ENCODE measurements at regions not wholly inside any gene's neighbourhood (a gene's known extent, or its start where the extent isn't known, plus 50 kb on each side); places are given as distances from the start of the nearest gene placed in this dataset.

GRCh38 chr3:94529816-94530215 is 467.0 kb downstream of the NSUN3 start:
- no peak overlapping the region for H3K4me3 ChIP-seq (ENCODE audit: low read depth, low read length)
- TF ChIP-seq CTCF (IDR thresholded peaks at IDR 0.05; ENCODE audit: low read depth, low read length, missing control alignments) = no peak
- no peak for DNase-seq (ENCODE audit: low read depth)

- DNase-seq (ENCODE audit: low read depth) = no peak
- no peak for TF ChIP-seq CTCF (IDR thresholded peaks at IDR 0.05; ENCODE audit: low read depth, low read length, missing control alignments)
- H3K4me3 ChIP-seq (ENCODE audit: low read depth, low read length) = no peak overlapping the region
Measured at GRCh38 chr3:94532951-94533350, 470.1 kb downstream of the NSUN3 start.

- no peak overlapping the region for H3K4me3 ChIP-seq (ENCODE audit: low read depth, low read length)
- TF ChIP-seq CTCF (IDR thresholded peaks at IDR 0.05; ENCODE audit: low read depth, low read length, missing control alignments) = no peak
- no peak for DNase-seq (ENCODE audit: low read depth)
Measured at GRCh38 chr3:94539937-94540336, 477.1 kb downstream of the NSUN3 start.

GRCh38 chr3:94543161-94543560 is 480.3 kb downstream of the NSUN3 start:
- H3K4me3 ChIP-seq (ENCODE audit: low read depth, low read length) = no peak overlapping the region
- TF ChIP-seq CTCF (IDR thresholded peaks at IDR 0.05; ENCODE audit: low read depth, low read length, missing control alignments) = no peak
- no peak for DNase-seq (ENCODE audit: low read depth)

- DNase-seq (ENCODE audit: low read depth) = no peak
- H3K4me3 ChIP-seq (ENCODE audit: low read depth, low read length) = no peak overlapping the region
- TF ChIP-seq CTCF (IDR thresholded peaks at IDR 0.05; ENCODE audit: low read depth, low read length, missing control alignments) = no peak
Measured at GRCh38 chr3:94544131-94544789, 481.4 kb downstream of the NSUN3 start.

GRCh38 chr3:94548581-94549316 is 485.9 kb downstream of the NSUN3 start:
- TF ChIP-seq CTCF (IDR thresholded peaks at IDR 0.05; ENCODE audit: low read depth, low read length, missing control alignments) = no peak
- no peak for DNase-seq (ENCODE audit: low read depth)
- H3K4me3 ChIP-seq (ENCODE audit: low read depth, low read length) = no peak overlapping the region

GRCh38 chr3:94561094-94561493 is 498.2 kb downstream of the NSUN3 start:
- no peak for DNase-seq (ENCODE audit: low read depth)
- TF ChIP-seq CTCF (IDR thresholded peaks at IDR 0.05; ENCODE audit: low read depth, low read length, missing control alignments) = no peak
- no peak overlapping the region for H3K4me3 ChIP-seq (ENCODE audit: low read depth, low read length)
